Psoas muscle (tissue), 7 donors: ENCODE measurements at regions not wholly inside any gene's neighbourhood (a gene's known extent, or its start where the extent isn't known, plus 50 kb on each side); places are given as distances from the start of the nearest gene placed in this dataset.

Experiments used
- ATAC-seq, 4 donors: fragments of 200-7000 bp; cut with Tn5 transposase; one replicate each; pipeline ENCODE4 v1.9.1; 2020; ENCODE audit warnings: moderate library complexity in 3 of 4, mild to moderate bottlenecking in 2 of 4
- DNase-seq, 2 donors: peaks; one replicate each; pipeline ENCODE4 v3.0.0-alpha.2; 2020
- H3K27ac ChIP-seq: fragments of 200-600 bp; one replicate; pipeline ENCODE4 v1.8.0; 2022
- H3K27me3 ChIP-seq, 3 donors: fragments of 200-600 bp in 1 of 3; one replicate each; pipeline versions ENCODE4 v1.6.1 to v1.8.0; 2013 to 2022; ENCODE audit warnings: low read length in 2 of 3, mild to moderate bottlenecking in 2 of 3, moderate library complexity in 1 of 3; ENCODE audit not compliant: insufficient read depth in 3 of 3
- H3K36me3 ChIP-seq, 2 donors: fragments of 200-600 bp in 1 of 2; one replicate each; pipeline versions ENCODE4 v1.6.1 to v1.8.0; 2013 to 2022; ENCODE audit warnings: low read depth in 1 of 2, mild to moderate bottlenecking in 1 of 2, moderate library complexity in 1 of 2; ENCODE audit not compliant: insufficient read depth in 1 of 2
- H3K4me1 ChIP-seq: fragments of 200-600 bp; one replicate; pipeline ENCODE4 v1.8.0; 2022
- H3K4me3 ChIP-seq: fragments of 200-600 bp; one replicate; pipeline ENCODE4 v1.8.0; 2022; ENCODE audit warnings: mild to moderate bottlenecking
- H3K9me3 ChIP-seq: fragments of 200-600 bp; one replicate; pipeline ENCODE4 v1.8.0; 2022
- WGBS, 3 donors: extraction: QIAGEN DNeasy Blood & Tissue Kit; methylation state at CpG; one replicate each; pipeline versions ENCODE4 v1.1.6 to v1.1.7; 2013; 5-methylcytosine and 5-hydroxymethylcytosine counted together
- intact Hi-C, 2 donors: fragments of 100-400 bp; cut with DNase I; formaldehyde crosslinking; loops; one replicate each; pipeline versions ENCODE4 v1.11.0 to v1.14.2; 2022
- TF ChIP-seq, protein P1 (sequence below): fragments of 200-600 bp; IDR thresholded peaks from one replicate; pipeline ENCODE4 v1.8.0; 2022; ENCODE audit warnings: antibody characterized with exemption
- donor health status: healthy with polysubstance abuse.
- donor health status: DM: no; HTN: no; CAD: no; lungs with moderate emphysema.
- donor health status: Bipolar disorder and iron deficiency.
- donor health status: healthy.
- donor health status: DM: yes; HTN: yes; CAD: no.
- donor health status: DM: no; HTN: no; CAD: no.
- donor health status: DM: yes; HTN: yes; CAD: no.

GRCh38 chr5:96569332-96569731 lies 92.8 kb upstream of the CAST start:
- Histone ChIP-seq H3K4me1 (peaks cover 3% of the 10 kb centered on the region), H3K9me3 (no peaks in the 10 kb centered on the region), H3K4me3 (no peak overlapping the region), H3K27ac (no peak overlapping the region), H3K27me3 (peaks cover 0 to 8% (median 0%) of the 10 kb centered on the region in 3 donors), H3K36me3 (no peaks in the 10 kb centered on the region)
- DNase-seq: no peak
- ATAC-seq: no peak
- WGBS, 3 donors: 63 to 67% (median 64%) methylated on average over 4 of the region's 4 CpGs
- TF ChIP-seq, protein P1, sequence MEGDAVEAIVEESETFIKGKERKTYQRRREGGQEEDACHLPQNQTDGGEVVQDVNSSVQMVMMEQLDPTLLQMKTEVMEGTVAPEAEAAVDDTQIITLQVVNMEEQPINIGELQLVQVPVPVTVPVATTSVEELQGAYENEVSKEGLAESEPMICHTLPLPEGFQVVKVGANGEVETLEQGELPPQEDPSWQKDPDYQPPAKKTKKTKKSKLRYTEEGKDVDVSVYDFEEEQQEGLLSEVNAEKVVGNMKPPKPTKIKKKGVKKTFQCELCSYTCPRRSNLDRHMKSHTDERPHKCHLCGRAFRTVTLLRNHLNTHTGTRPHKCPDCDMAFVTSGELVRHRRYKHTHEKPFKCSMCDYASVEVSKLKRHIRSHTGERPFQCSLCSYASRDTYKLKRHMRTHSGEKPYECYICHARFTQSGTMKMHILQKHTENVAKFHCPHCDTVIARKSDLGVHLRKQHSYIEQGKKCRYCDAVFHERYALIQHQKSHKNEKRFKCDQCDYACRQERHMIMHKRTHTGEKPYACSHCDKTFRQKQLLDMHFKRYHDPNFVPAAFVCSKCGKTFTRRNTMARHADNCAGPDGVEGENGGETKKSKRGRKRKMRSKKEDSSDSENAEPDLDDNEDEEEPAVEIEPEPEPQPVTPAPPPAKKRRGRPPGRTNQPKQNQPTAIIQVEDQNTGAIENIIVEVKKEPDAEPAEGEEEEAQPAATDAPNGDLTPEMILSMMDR: no peak
- intact Hi-C loops: no loop called here

DNA sequence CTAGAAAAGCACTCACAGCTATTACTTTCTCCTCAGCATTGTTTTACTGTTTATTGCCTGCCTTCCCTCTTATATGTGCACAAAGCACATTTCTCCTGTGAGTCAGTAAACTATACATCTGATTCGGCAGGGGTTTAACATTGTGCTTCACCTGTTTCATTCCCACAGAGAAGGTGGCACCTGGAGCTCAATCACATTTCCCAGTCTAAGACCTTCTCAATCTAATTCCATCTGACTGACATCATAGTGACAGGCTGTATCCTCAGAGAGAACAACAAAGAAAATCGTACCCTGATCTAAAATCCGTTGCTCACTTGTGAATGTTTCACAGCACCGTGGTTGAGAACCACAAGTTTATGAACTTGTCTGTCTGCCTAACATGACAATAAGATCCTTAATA lies 92.4 kb upstream of the CAST start:
- H3K4me3 ChIP-seq: no peak overlapping the region
- no peak overlapping the region for H3K27ac ChIP-seq
- 69 to 80% (median 72%) methylated on average over 4 of the region's 4 CpGs for WGBS, 3 donors
- H3K9me3 ChIP-seq: no peaks in the 10 kb centered on the region
- no peaks in the 10 kb centered on the region for H3K36me3 ChIP-seq
- peaks cover 3% of the 10 kb centered on the region for H3K4me1 ChIP-seq
- H3K27me3 ChIP-seq: peaks cover 0 to 8% (median 0%) of the 10 kb centered on the region in 3 donors
- DNase-seq (no peak), ATAC-seq (no peak)
- TF ChIP-seq, protein P1: no peak
- intact Hi-C loops: no loop called here

GRCh38 chr5:96572864-96573512 lies 89.2 kb upstream of the CAST start:
- Histone ChIP-seq H3K4me1 (no peaks in the 10 kb centered on the region), H3K9me3 (no peaks in the 10 kb centered on the region), H3K27me3 (peaks cover 0 to 5% (median 0%) of the 10 kb centered on the region in 3 donors), H3K36me3 (no peaks in the 10 kb centered on the region), H3K4me3 (no peak overlapping the region), H3K27ac (no peak overlapping the region)
- no peak for DNase-seq
- ATAC-seq: no peak
- TF ChIP-seq, protein P1: no peak
- 84 to 87% (median 85%) methylated on average over 5 of the region's 5 CpGs for WGBS, 3 donors
- intact Hi-C loops: no loop called here

GRCh38 chr5:96573513-96573894 lies 88.7 kb upstream of the CAST start:
- H3K27me3 ChIP-seq: peaks cover 0 to 4% (median 0%) of the 10 kb centered on the region in 3 donors
- H3K36me3 ChIP-seq: no peaks in the 10 kb centered on the region
- no peak overlapping the region for H3K27ac ChIP-seq
- intact Hi-C loops: no loop called here
- no peaks in the 10 kb centered on the region for H3K9me3 ChIP-seq
- H3K4me1 ChIP-seq: no peaks in the 10 kb centered on the region
- H3K4me3 ChIP-seq: no peak overlapping the region
- ATAC-seq (no peak), DNase-seq (no peak)
- TF ChIP-seq, protein P1: no peak

- DNase-seq (no peak), ATAC-seq (no peak)
- TF ChIP-seq, protein P1: no peak
- WGBS, 3 donors: 81 to 90% (median 84%) methylated on average over 3 of the region's 3 CpGs
- H3K4me3 ChIP-seq: no peak overlapping the region
- intact Hi-C loops: no loop called here
- no peaks in the 10 kb centered on the region for H3K9me3 ChIP-seq
- H3K27ac ChIP-seq: no peak overlapping the region
- H3K27me3 ChIP-seq: peaks cover 0 to 2% (median 0%) of the 10 kb centered on the region in 3 donors
- H3K4me1 ChIP-seq: no peaks in the 10 kb centered on the region
- no peaks in the 10 kb centered on the region for H3K36me3 ChIP-seq
Measured at GRCh38 chr5:96576876-96577275, 85.3 kb upstream of the CAST start.
